Adrenal gland (tissue), 5 donors: ENCODE measurements at regions not wholly inside any gene's neighbourhood (a gene's known extent, or its start where the extent isn't known, plus 50 kb on each side); places are given as distances from the start of the nearest gene placed in this dataset.

ENCODE experiments used
- CTCF ChIP-seq, 6 experiments: fragments of 450-650 bp in 4 of 6; fragments of 200-600 bp in 2 of 6; sonication (generic) in 1 of 6; IDR thresholded peaks; 1 replicate in 5 of 6; 2 replicates in 1 of 6; pipeline versions ENCODE4 v1.5.1 to v1.8.0; 2016 to 2021; ENCODE audit warnings: antibody characterized with exemption in 6 of 6, mild to moderate bottlenecking in 2 of 6, moderate library complexity in 1 of 6
- POLR2A ChIP-seq, 2 donors: fragments of 450-650 bp; IDR thresholded peaks; one replicate each; pipeline ENCODE4 v1.6.1; 2017; ENCODE audit warnings: antibody characterized with exemption in 2 of 2, mild to moderate bottlenecking in 2 of 2, moderate library complexity in 1 of 2
- donor health status: DM: no; HTN: no; CAD: no.

- no peak for TF ChIP-seq CTCF (IDR thresholded peaks at IDR 0.05)
- no peak for TF ChIP-seq POLR2A (IDR thresholded peaks at IDR 0.05)
These were observed 215.9 kb downstream of the TTLL2 start for GRCh38 chr6:167540796-167541195.
